Nephron (organoid): ENCODE measurements at regions not wholly inside any gene's neighbourhood (a gene's known extent, or its start where the extent isn't known, plus 50 kb on each side); places are given as distances from the start of the nearest gene placed in this dataset.

Experiments
- H3K27ac Mint-ChIP-seq, 3 experiments: 2 replicates each; pipeline ENCODE4 v1.8.0; 2020; ENCODE audit warnings: mixed read lengths in 3 of 3, mild to moderate bottlenecking in 2 of 3, moderate library complexity in 1 of 3
- H3K27me3 Mint-ChIP-seq: 2 replicates; pipeline ENCODE4 v1.8.0; 2021; ENCODE audit warnings: low read depth, mild to moderate bottlenecking, moderate library complexity, mixed read lengths
- H3K36me3 Mint-ChIP-seq: 2 replicates; pipeline ENCODE4 v1.8.0; 2020; ENCODE audit warnings: low read depth, mixed read lengths
- H3K4me1 Mint-ChIP-seq: 2 replicates; pipeline ENCODE4 v1.8.0; 2020; ENCODE audit warnings: mixed read lengths
- H3K4me3 Mint-ChIP-seq, 3 experiments: 2 replicates each; pipeline ENCODE4 v1.8.0; 2020; ENCODE audit warnings: mild to moderate bottlenecking in 3 of 3, mixed read lengths in 3 of 3, moderate library complexity in 2 of 3
- H3K9me3 Mint-ChIP-seq: 2 replicates; pipeline ENCODE4 v1.8.0; 2020; ENCODE audit warnings: mixed read lengths
- CTCF ChIP-seq, 3 experiments: fragments of 200-600 bp; sonication (generic); IDR thresholded peaks; one replicate each; pipeline ENCODE4 v1.5.0; 2021; ENCODE audit warnings: antibody characterized with exemption in 3 of 3; ENCODE audit not compliant: unreplicated experiment in 3 of 3

DNA sequence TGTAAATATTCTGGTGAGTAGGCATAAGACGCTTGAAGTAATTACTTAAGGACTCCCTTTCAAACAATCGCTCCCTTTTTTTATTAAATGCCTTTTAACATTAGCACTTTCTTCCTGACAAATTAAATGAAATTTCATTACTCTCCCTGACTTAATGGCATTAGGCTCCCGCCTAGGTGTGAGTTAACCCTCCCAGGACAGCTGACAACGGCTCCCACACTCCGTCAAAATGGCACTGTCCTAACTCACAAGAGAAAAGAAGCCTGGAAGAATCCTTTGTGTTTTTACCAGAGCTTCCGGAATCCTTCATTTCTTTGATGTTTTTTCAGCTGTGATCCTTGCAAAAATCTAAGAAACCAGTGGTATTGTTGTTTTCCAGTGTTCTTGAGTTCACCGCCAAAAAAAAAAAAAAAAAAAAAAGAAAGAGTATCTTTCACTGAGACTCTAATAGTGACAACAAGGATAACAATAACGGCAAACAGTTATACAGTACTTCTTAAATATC is 861.0 kb upstream of the NR2F2 start:
- no peak for TF ChIP-seq CTCF (IDR thresholded peaks at IDR 0.05; ENCODE audit: unreplicated experiment in 3 of 3)
- H3K4me3 Mint-ChIP-seq = peak overlapping the region in 2 of 3 experiments; percentile 16 to 60
- H3K27me3 Mint-ChIP-seq = no peaks in the 10 kb centered on the region
- no peaks in the 10 kb centered on the region for H3K9me3 Mint-ChIP-seq
- no peaks in the 10 kb centered on the region for H3K36me3 Mint-ChIP-seq
- peaks cover 49% of the 10 kb centered on the region for H3K4me1 Mint-ChIP-seq
- H3K27ac Mint-ChIP-seq = peak overlapping the region; percentile 89 to 99 (median 94)

DNA sequence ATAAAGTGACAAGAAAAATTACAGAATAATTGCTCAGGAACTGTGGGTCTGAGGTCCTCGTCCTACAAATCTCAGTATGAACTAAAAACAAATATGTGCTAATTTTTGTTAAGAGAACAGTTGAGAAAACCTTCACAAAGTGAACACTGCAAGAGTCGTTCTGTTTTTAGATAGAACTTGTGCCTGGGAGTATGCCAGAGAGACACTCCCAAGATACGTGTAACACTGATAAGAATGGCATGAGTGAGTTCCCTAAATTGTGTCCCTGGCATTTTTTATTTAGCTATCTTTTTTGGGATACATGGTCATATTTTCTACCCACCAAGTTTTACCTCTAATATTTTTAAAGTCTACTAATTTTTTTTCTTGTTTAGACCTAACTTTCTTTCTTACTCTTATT is 860.0 kb upstream of the NR2F2 start:
- H3K4me3 Mint-ChIP-seq = peak overlapping the region in 1 of 3 experiments; percentile 3
- no peaks in the 10 kb centered on the region for H3K36me3 Mint-ChIP-seq

GRCh38 chr15:95470997-95471689 is 859.4 kb upstream of the NR2F2 start:
- no peaks in the 10 kb centered on the region for H3K27me3 Mint-ChIP-seq
- H3K4me1 Mint-ChIP-seq = peaks cover 46% of the 10 kb centered on the region
- no peaks in the 10 kb centered on the region for H3K9me3 Mint-ChIP-seq
- no peaks in the 10 kb centered on the region for H3K36me3 Mint-ChIP-seq
- TF ChIP-seq CTCF (IDR thresholded peaks at IDR 0.05; ENCODE audit: unreplicated experiment in 3 of 3) = no peak
- H3K4me3 Mint-ChIP-seq = peak overlapping the region in 2 of 3 experiments; percentile 5 to 7
- H3K27ac Mint-ChIP-seq = peak overlapping the region; percentile 89 to 97 (median 94)

More for the DNA sequence above, 860.0 kb upstream of the NR2F2 start:
- no peaks in the 10 kb centered on the region for H3K27me3 Mint-ChIP-seq
- TF ChIP-seq CTCF (IDR thresholded peaks at IDR 0.05; ENCODE audit: unreplicated experiment in 3 of 3) = no peak
- no peaks in the 10 kb centered on the region for H3K9me3 Mint-ChIP-seq
- H3K4me1 Mint-ChIP-seq = peaks cover 42% of the 10 kb centered on the region
- peak overlapping the region; percentile 89 to 97 (median 94) for H3K27ac Mint-ChIP-seq

DNA sequence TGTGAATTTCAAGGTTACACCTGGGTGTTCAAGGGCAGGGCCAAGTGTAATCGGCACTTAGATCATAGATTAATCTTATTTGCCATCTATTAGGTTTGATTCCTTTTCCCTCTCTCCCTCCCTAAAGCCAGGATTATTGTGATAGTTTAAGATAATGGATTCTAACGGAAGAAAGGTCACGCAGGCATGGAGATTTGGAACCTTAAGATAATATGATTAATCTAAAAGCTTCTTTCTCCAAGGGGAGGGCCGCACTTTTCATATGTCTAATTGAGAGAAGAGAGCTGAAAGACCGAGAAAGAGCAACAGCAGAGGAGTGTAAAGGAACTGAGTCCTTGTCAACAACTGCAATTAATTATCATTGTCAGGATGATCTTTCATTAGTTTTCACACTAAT is 858.8 kb upstream of the NR2F2 start:
- Mint-ChIP-seq H3K4me1 (peaks cover 46% of the 10 kb centered on the region), H3K4me3 (peak overlapping the region in 2 of 3 experiments; percentile 3 to 5), H3K27me3 (no peaks in the 10 kb centered on the region), H3K27ac (peak overlapping the region; percentile 89 to 97 (median 94)), H3K36me3 (no peaks in the 10 kb centered on the region), H3K9me3 (no peaks in the 10 kb centered on the region)
- no peak for TF ChIP-seq CTCF (IDR thresholded peaks at IDR 0.05; ENCODE audit: unreplicated experiment in 3 of 3)

GRCh38 chr15:95475067-95475466 is 855.4 kb upstream of the NR2F2 start:
- Mint-ChIP-seq H3K27me3 (peaks cover 5% of the 10 kb centered on the region), H3K4me1 (peaks cover 32% of the 10 kb centered on the region)
- no peak for TF ChIP-seq CTCF (IDR thresholded peaks at IDR 0.05; ENCODE audit: unreplicated experiment in 3 of 3)

GRCh38 chr15:95479308-95479707 is 851.2 kb upstream of the NR2F2 start:
- H3K4me1 Mint-ChIP-seq = peaks cover 12% of the 10 kb centered on the region
- peaks cover 5% of the 10 kb centered on the region for H3K27me3 Mint-ChIP-seq
- no peak for TF ChIP-seq CTCF (IDR thresholded peaks at IDR 0.05; ENCODE audit: unreplicated experiment in 3 of 3)
- peak overlapping the region in 2 of 3 experiments; percentile 13 to 43 for H3K27ac Mint-ChIP-seq
- H3K4me3 Mint-ChIP-seq = no peak overlapping the region
- H3K9me3 Mint-ChIP-seq = peaks cover 6% of the 10 kb centered on the region
- H3K36me3 Mint-ChIP-seq = peaks cover 3% of the 10 kb centered on the region

More at GRCh38 chr15:95475067-95475466, 855.4 kb upstream of the NR2F2 start:
- Mint-ChIP-seq H3K4me3 (no peak overlapping the region), H3K27ac (peak overlapping the region; percentile 39 to 79 (median 65)), H3K36me3 (no peaks in the 10 kb centered on the region), H3K9me3 (no peaks in the 10 kb centered on the region)
